ENCODE measurements at regions not wholly inside any gene's neighbourhood (a gene's known extent, or its start where the extent isn't known, plus 50 kb on each side); places are given as distances from the start of the nearest gene placed in this dataset.

- TF ChIP-seq ZNF280C (tag by site-specific recombination; IDR thresholded peaks at IDR 0.05): no peak
- no peak for TF ChIP-seq ZNF132 (tag by site-specific recombination; IDR thresholded peaks at IDR 0.05; ENCODE audit: borderline replicate concordance)
- no peak for TF ChIP-seq ZNF24 (tag by site-specific recombination; IDR thresholded peaks at IDR 0.05)
- no peak for TF ChIP-seq ZBTB7A (tag by site-specific recombination; IDR thresholded peaks at IDR 0.05; ENCODE audit: low read depth)
- no peak for TF ChIP-seq ZNF174 (tag by site-specific recombination; IDR thresholded peaks at IDR 0.05)
These were observed 750.2 kb downstream of the XPNPEP1 start (continued) for GRCh38 chr10:109173121-109173520.

- H3K36me3 ChIP-seq (ENCODE audit: control insufficient read depth in 2 of 2, insufficient read depth in 1 of 2, low read length in 2 of 2): no peaks in the 10 kb centered on the region
- H3K9me3 ChIP-seq (ENCODE audit: control insufficient read depth, insufficient read depth, low read depth, low read length): no peaks in the 10 kb centered on the region
- no peak overlapping the region for H3K4me3 ChIP-seq (ENCODE audit: low read depth, low read length)
- ChIA-PET POLR2A (no interaction called here), CTCF (no interaction called here)
- no peak overlapping the region for H3K27ac ChIP-seq (ENCODE audit: extremely low read depth, low read depth, low read length)
- no peaks in the 10 kb centered on the region for H3K4me1 ChIP-seq (ENCODE audit: control insufficient read depth, insufficient read depth, low read length)
- TF ChIP-seq ZNF626 (tag by site-specific recombination; IDR thresholded peaks at IDR 0.05) (no peak), OVOL3 (tag by site-specific recombination; IDR thresholded peaks at IDR 0.05) (no peak), ZNF350 (tag by site-specific recombination; IDR thresholded peaks at IDR 0.05) (no peak), PRDM6 (tag by site-specific recombination; IDR thresholded peaks at IDR 0.05) (no peak), MYNN (tag by site-specific recombination; IDR thresholded peaks at IDR 0.05; ENCODE audit: borderline replicate concordance) (no peak), KLF16 (tag by site-specific recombination; IDR thresholded peaks at IDR 0.05) (no peak), ZNF433 (tag by site-specific recombination; IDR thresholded peaks at IDR 0.05; ENCODE audit: low read depth) (no peak), KLF8 (tag by site-specific recombination; IDR thresholded peaks at IDR 0.05) (no peak), RBAK (tag by site-specific recombination; IDR thresholded peaks at IDR 0.05) (no peak), ZNF132 (tag by site-specific recombination; IDR thresholded peaks at IDR 0.05; ENCODE audit: borderline replicate concordance) (no peak), ZNF830 (tag by site-specific recombination; IDR thresholded peaks at IDR 0.05; ENCODE audit: low read depth) (no peak), ZSCAN5A (tag by site-specific recombination; IDR thresholded peaks at IDR 0.05) (no peak), ZNF530 (tag by site-specific recombination; IDR thresholded peaks at IDR 0.05; ENCODE audit: low read depth) (no peak)
These were observed 756.4 kb downstream of the XPNPEP1 start for GRCh38 chr10:109166935-109167334.

GRCh38 chr10:109159351-109159750 is 764.0 kb downstream of the XPNPEP1 start:
- Histone ChIP-seq H3K9me3 (ENCODE audit: control insufficient read depth, insufficient read depth, low read depth, low read length) (no peaks in the 10 kb centered on the region), H3K36me3 (ENCODE audit: control insufficient read depth in 2 of 2, insufficient read depth in 1 of 2, low read length in 2 of 2) (no peaks in the 10 kb centered on the region), H3K27ac (ENCODE audit: extremely low read depth, low read depth, low read length) (no peak overlapping the region), H3K4me1 (ENCODE audit: control insufficient read depth, insufficient read depth, low read length) (no peaks in the 10 kb centered on the region), H3K4me3 (ENCODE audit: low read depth, low read length) (no peak overlapping the region)
- TF ChIP-seq ZNF629 (tag by site-specific recombination; IDR thresholded peaks at IDR 0.05) (no peak), ZNF639 (tag by site-specific recombination; IDR thresholded peaks at IDR 0.05) (no peak)
- CTCF ChIA-PET: no interaction called here
- POLR2A ChIA-PET: no interaction called here
